H1 (cell line): ENCODE measurements at regions not wholly inside any gene's neighbourhood (a gene's known extent, or its start where the extent isn't known, plus 50 kb on each side); places are given as distances from the start of the nearest gene placed in this dataset.

Experiments
- CTCF ChIA-PET: fragments of 300-600 bp; sonication (Branson Sonifier 250); formaldehyde crosslinking; loops from one replicate; lab custom pipeline; 2021; ENCODE audit not compliant: partially characterized antibody; lab: Charles Lee
- POLR2A ChIA-PET: fragments of 300-600 bp; sonication (Branson Sonifier 250); formaldehyde crosslinking; loops from one replicate; lab custom pipeline; 2021; ENCODE audit warnings: inconsistent platforms; ENCODE audit not compliant: partially characterized antibody; lab: Charles Lee
- DNase-seq, 2 experiments: peaks; one replicate each; pipeline versions ENCODE4 v3.0.0 to v3.0.0-alpha.2; 2010 to 2022; ENCODE audit warnings: low spot score in 2 of 2, low read depth in 1 of 2, mixed read lengths in 1 of 2
- FAIRE-seq: peaks from 2 replicates; lab custom pipeline; 2011; peaks lifted over from hg19 to GRCh38; lab: Jason Lieb, UNC
- H2AFZ ChIP-seq: 2 replicates; pipeline ENCODE4 v1.8.1; 2012; ENCODE audit warnings: low read length, inconsistent platforms
- H2AK5ac ChIP-seq: 2 replicates; pipeline ENCODE4 v1.6.1; 2013; ENCODE audit warnings: low read depth, low read length
- H2BK120ac ChIP-seq: replicated peaks from 2 replicates; pipeline ENCODE3; 2013; ENCODE audit warnings: low read depth, low read length, inconsistent platforms
- H2BK12ac ChIP-seq: 2 replicates; pipeline ENCODE4 v1.6.1; 2013; ENCODE audit warnings: low read depth, low read length
- H2BK15ac ChIP-seq: 2 replicates; pipeline ENCODE4 v1.6.1; 2013; ENCODE audit warnings: low read length
- H2BK20ac ChIP-seq: 2 replicates; pipeline ENCODE4 v1.6.1; 2013; ENCODE audit warnings: low read length
- H2BK5ac ChIP-seq: 2 replicates; pipeline ENCODE4 v1.6.1; 2013; ENCODE audit warnings: low read depth, low read length
- H3K14ac ChIP-seq: 2 replicates; pipeline ENCODE4 v1.6.1; 2013; ENCODE audit warnings: inconsistent platforms; ENCODE audit not compliant: insufficient read length
- H3K18ac ChIP-seq: 2 replicates; pipeline ENCODE4 v1.6.1; 2013; ENCODE audit warnings: low read length; ENCODE audit errors: extremely low read depth
- H3K23ac ChIP-seq: 2 replicates; pipeline ENCODE4 v1.6.1; 2013; ENCODE audit warnings: inconsistent platforms; ENCODE audit not compliant: insufficient read length
- H3K23me2 ChIP-seq: 2 replicates; pipeline ENCODE4 v1.6.1; 2013; ENCODE audit warnings: low read depth, low read length
- H3K27ac ChIP-seq: 2 replicates; pipeline ENCODE4 v1.6.1; 2011; ENCODE audit warnings: low read depth, low read length, inconsistent platforms
- H3K27me3 ChIP-seq, 4 experiments: replicated peaks in 1 of 4; 1 replicate in 1 of 4; 2 replicates in 3 of 4; pipeline versions ENCODE4 v1.6.1 to v1.8.1; 2011 to 2013; ENCODE audit warnings: low read length in 3 of 4, mild to moderate bottlenecking in 3 of 4, inconsistent platforms in 2 of 4, mixed read lengths in 2 of 4, moderate library complexity in 1 of 4; ENCODE audit not compliant: control insufficient read depth in 3 of 4, insufficient read depth in 3 of 4; ENCODE audit errors: extremely low read depth in 1 of 4
- H3K36me3 ChIP-seq, 4 experiments: 2 replicates each; pipeline versions ENCODE4 v1.6.1 to v1.8.1; 2011 to 2013; ENCODE audit warnings: mild to moderate bottlenecking in 4 of 4, low read length in 3 of 4, moderate library complexity in 2 of 4, control low read depth in 1 of 4, inconsistent platforms in 1 of 4; ENCODE audit not compliant: insufficient read depth in 4 of 4, control insufficient read depth in 2 of 4
- H3K4ac ChIP-seq: replicated peaks from 2 replicates; pipeline ENCODE3; 2013; ENCODE audit warnings: low read length, low read depth, mixed read lengths, inconsistent platforms; ENCODE audit not compliant: insufficient read length
- H3K4me1 ChIP-seq, 4 experiments: replicated peaks in 1 of 4; 1 replicate in 1 of 4; 2 replicates in 3 of 4; pipeline versions ENCODE4 v1.6.1 to v1.8.1; 2011 to 2013; ENCODE audit warnings: low read length in 3 of 4, inconsistent platforms in 2 of 4, mixed read lengths in 1 of 4; ENCODE audit not compliant: insufficient read depth in 4 of 4, control insufficient read depth in 3 of 4
- H3K4me2 ChIP-seq, 2 experiments: 2 replicates each; pipeline versions ENCODE4 v1.6.1 to v1.8.1; 2011 to 2013; ENCODE audit warnings: low read depth in 2 of 2, low read length in 2 of 2, control low read depth in 1 of 2, inconsistent platforms in 1 of 2, mild to moderate bottlenecking in 1 of 2; ENCODE audit not compliant: insufficient read depth in 1 of 2
- H3K4me3 ChIP-seq, 4 experiments: fragments of 200-600, 300-600 bp in 1 of 4; sonication (generic), shearing (Covaris generic), sonication (Bioruptor Twin) in 1 of 4; 2 replicates each; pipeline versions ENCODE4 v1.5.1 to v1.8.1; 2011 to 2016; ENCODE audit warnings: low read length in 4 of 4, low read depth in 3 of 4, control low read depth in 2 of 4, inconsistent platforms in 2 of 4, mild to moderate bottlenecking in 2 of 4, mixed read lengths in 1 of 4, moderate library complexity in 1 of 4; ENCODE audit not compliant: insufficient read depth in 2 of 4; ENCODE audit errors: extremely low read depth in 1 of 4
- H3K56ac ChIP-seq: replicated peaks from 2 replicates; pipeline ENCODE3; 2013; ENCODE audit warnings: low read depth, mild to moderate bottlenecking, mixed read lengths, low read length, inconsistent platforms; ENCODE audit not compliant: insufficient read length
- H3K79me1 ChIP-seq: 2 replicates; pipeline ENCODE4 v1.6.1; 2013; ENCODE audit warnings: low read depth, low read length, control low read depth
- H3K79me2 ChIP-seq, 2 experiments: 2 replicates each; pipeline versions ENCODE4 v1.6.1 to v1.8.1; 2012 to 2013; ENCODE audit warnings: low read length in 2 of 2, mild to moderate bottlenecking in 2 of 2, inconsistent platforms in 1 of 2; ENCODE audit not compliant: insufficient read depth in 2 of 2, control insufficient read depth in 1 of 2
- H3K9ac ChIP-seq, 4 experiments: replicated peaks in 1 of 4; 1 replicate in 1 of 4; 2 replicates in 3 of 4; pipeline versions ENCODE4 v1.6.1 to v1.8.1; 2011 to 2013; ENCODE audit warnings: low read depth in 3 of 4, low read length in 3 of 4, control low read depth in 2 of 4, mild to moderate bottlenecking in 2 of 4, moderate library complexity in 2 of 4, inconsistent platforms in 1 of 4; ENCODE audit errors: extremely low read depth in 1 of 4
- H3K9me3 ChIP-seq, 2 experiments: 2 replicates each; pipeline versions ENCODE4 v1.6.1 to v1.8.1; 2012 to 2013; ENCODE audit warnings: mild to moderate bottlenecking in 2 of 2, moderate library complexity in 2 of 2, control low read depth in 1 of 2, inconsistent platforms in 1 of 2, low read depth in 1 of 2, low read length in 1 of 2, mixed read lengths in 1 of 2; ENCODE audit not compliant: insufficient read depth in 2 of 2
- H4K20me1 ChIP-seq, 2 experiments: replicated peaks in 1 of 2; 2 replicates each; pipeline versions ENCODE3 to v1.8.1; 2011 to 2013; ENCODE audit warnings: inconsistent platforms in 2 of 2, low read length in 2 of 2, mild to moderate bottlenecking in 1 of 2; ENCODE audit not compliant: insufficient read depth in 2 of 2, control insufficient read depth in 1 of 2
- H4K5ac ChIP-seq: 2 replicates; pipeline ENCODE4 v1.6.1; 2013; ENCODE audit warnings: low read length, low read depth, mixed read lengths, inconsistent platforms; ENCODE audit not compliant: insufficient read length
- H4K8ac ChIP-seq: 2 replicates; pipeline ENCODE4 v1.8.0; 2013; ENCODE audit warnings: mild to moderate bottlenecking, moderate library complexity, low read length, inconsistent platforms; ENCODE audit not compliant: insufficient read depth; ENCODE audit errors: extremely low read depth
- H4K91ac ChIP-seq: replicated peaks from 2 replicates; pipeline ENCODE3; 2013; ENCODE audit warnings: low read length, mixed read lengths, inconsistent platforms; ENCODE audit not compliant: insufficient read length
- RAD21 ChIP-seq, 2 experiments: IDR thresholded peaks in 1 of 2; conservative IDR thresholded peaks in 1 of 2; 2 replicates each; pipeline ENCODE4 v1.6.1; 2011; ENCODE audit warnings: low read depth in 2 of 2, low read length in 2 of 2, improper control_type of control experiment in 1 of 2, inconsistent platforms in 1 of 2, mild to moderate bottlenecking in 1 of 2, moderate library complexity in 1 of 2
- TAF1 ChIP-seq: IDR thresholded peaks from 2 replicates; pipeline ENCODE4 v1.6.1; 2011; ENCODE audit warnings: mild to moderate bottlenecking, low read depth, low read length
- WGBS, 2 experiments: shearing (Covaris generic) in 1 of 2; methylation state at CpG; one replicate each; pipeline versions ENCODE4 v1.1.6 to v1.1.7; 2013 to 2015; ENCODE audit warnings: low lambda C conversion rate in 2 of 2, mixed read lengths in 2 of 2, inconsistent platforms in 1 of 2, low coverage in 1 of 2, missing lambda C conversion rate in 1 of 2; ENCODE audit not compliant: insufficient replicate concordance in 2 of 2, insufficient coverage in 1 of 2, insufficient read length in 1 of 2; ENCODE audit errors: extremely low coverage in 1 of 2, missing lambda C conversion rate in 1 of 2; 5-methylcytosine and 5-hydroxymethylcytosine counted together
- TF ChIP-seq, protein P1 (sequence below), 3 experiments: IDR thresholded peaks; 1 replicate in 2 of 3; 2 replicates in 1 of 3; pipeline versions ENCODE4 v1.5.1 to v1.6.1; 2011; ENCODE audit warnings: low read length in 3 of 3, mild to moderate bottlenecking in 3 of 3, inconsistent platforms in 2 of 3, low read depth in 1 of 3, moderate library complexity in 1 of 3; ENCODE audit not compliant: insufficient read depth in 1 of 3; ENCODE audit errors: control extremely low read depth in 1 of 3

DNA sequence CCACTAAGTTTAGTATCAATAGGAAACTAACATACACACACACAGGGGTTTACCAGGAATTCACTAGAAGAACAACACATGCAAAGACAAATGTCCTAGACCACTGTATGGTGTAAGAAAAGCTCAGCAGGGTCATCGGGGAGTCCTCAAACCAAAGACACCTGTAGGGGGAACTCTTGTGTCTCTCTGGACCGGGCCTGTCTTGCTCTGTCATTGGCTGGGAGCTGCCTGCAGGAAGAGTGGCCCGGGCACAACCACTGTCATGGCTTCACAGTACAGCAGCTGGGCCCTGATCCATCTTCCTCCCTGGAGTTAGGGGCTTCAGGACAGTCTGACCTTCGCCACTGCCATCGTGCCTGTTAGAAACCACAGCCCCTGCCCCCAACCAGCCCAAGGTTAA lies 263.6 kb upstream of the DYNLRB2 start:
- FAIRE-seq (no peak), DNase-seq (peak; percentile 15 to 61)
- 66% methylated on average over 4 of the region's 5 CpGs; no CpG with 5 or more reads in 1 of the 2 experiments for WGBS, 2 experiments
- no peak overlapping the region for H2BK12ac ChIP-seq
- H3K36me3 ChIP-seq: no peaks in the 10 kb centered on the region
- H4K20me1 ChIP-seq: peaks cover 0 to 1% of the 10 kb centered on the region in 2 experiments
- H3K9ac ChIP-seq: no peak overlapping the region
- no peak overlapping the region for H4K91ac ChIP-seq
- no peak overlapping the region for H3K23ac ChIP-seq
- no peaks in the 10 kb centered on the region for H3K79me2 ChIP-seq
- H3K27ac ChIP-seq: no peak overlapping the region
- no peaks in the 10 kb centered on the region for H3K27me3 ChIP-seq
- H2AFZ ChIP-seq: peak overlapping the region; percentile 91; the same call in 1 of the 2 replicates
- TF ChIP-seq TAF1 (no peak), RAD21 (IDR thresholded peaks at IDR 0.05 in 1 of 2, conservative IDR thresholded peaks at IDR 0.05 in 1 of 2; ENCODE audit: low read depth in 2 of 2, low read length in 2 of 2) (peak; percentile 65 to 75)
- TF ChIP-seq, protein P1, sequence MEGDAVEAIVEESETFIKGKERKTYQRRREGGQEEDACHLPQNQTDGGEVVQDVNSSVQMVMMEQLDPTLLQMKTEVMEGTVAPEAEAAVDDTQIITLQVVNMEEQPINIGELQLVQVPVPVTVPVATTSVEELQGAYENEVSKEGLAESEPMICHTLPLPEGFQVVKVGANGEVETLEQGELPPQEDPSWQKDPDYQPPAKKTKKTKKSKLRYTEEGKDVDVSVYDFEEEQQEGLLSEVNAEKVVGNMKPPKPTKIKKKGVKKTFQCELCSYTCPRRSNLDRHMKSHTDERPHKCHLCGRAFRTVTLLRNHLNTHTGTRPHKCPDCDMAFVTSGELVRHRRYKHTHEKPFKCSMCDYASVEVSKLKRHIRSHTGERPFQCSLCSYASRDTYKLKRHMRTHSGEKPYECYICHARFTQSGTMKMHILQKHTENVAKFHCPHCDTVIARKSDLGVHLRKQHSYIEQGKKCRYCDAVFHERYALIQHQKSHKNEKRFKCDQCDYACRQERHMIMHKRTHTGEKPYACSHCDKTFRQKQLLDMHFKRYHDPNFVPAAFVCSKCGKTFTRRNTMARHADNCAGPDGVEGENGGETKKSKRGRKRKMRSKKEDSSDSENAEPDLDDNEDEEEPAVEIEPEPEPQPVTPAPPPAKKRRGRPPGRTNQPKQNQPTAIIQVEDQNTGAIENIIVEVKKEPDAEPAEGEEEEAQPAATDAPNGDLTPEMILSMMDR (IDR thresholded peaks at IDR 0.05; ENCODE audit: control extremely low read depth in 1 of 3, insufficient read depth in 1 of 3, low read depth in 1 of 3, low read length in 3 of 3): peak; percentile 43 to 65 (median 60)
- no peak overlapping the region for H3K4me3 ChIP-seq
- H4K8ac ChIP-seq: no peak overlapping the region
- no peak overlapping the region for H3K4me2 ChIP-seq
- H3K18ac ChIP-seq: no peak overlapping the region
- ChIA-PET POLR2A (no interaction called here), CTCF (interaction anchor here (0.6 to 1.5 kb wide), 10 partner anchors 11 to 92 kb away, joined by 3 to 7 read pairs (median 4); no protein-coding TSS in a partner anchor)
- no peak overlapping the region for H3K56ac ChIP-seq
- no peak overlapping the region for H2AK5ac ChIP-seq
- H2BK5ac ChIP-seq: no peak overlapping the region
- H4K5ac ChIP-seq: no peak overlapping the region
- no peak overlapping the region for H3K4ac ChIP-seq
- H3K9me3 ChIP-seq: no peaks in the 10 kb centered on the region
- H3K23me2 ChIP-seq: no peaks in the 10 kb centered on the region
- H2BK120ac ChIP-seq: no peak overlapping the region
- no peak overlapping the region for H2BK20ac ChIP-seq
- H3K79me1 ChIP-seq: no peaks in the 10 kb centered on the region
- H2BK15ac ChIP-seq: no peak overlapping the region
- H3K14ac ChIP-seq: no peak overlapping the region
- no peaks in the 10 kb centered on the region for H3K4me1 ChIP-seq
